ENCODE measurements at regions not wholly inside any gene's neighbourhood (a gene's known extent, or its start where the extent isn't known, plus 50 kb on each side); places are given as distances from the start of the nearest gene placed in this dataset.

GRCh38 chr1:101728029-101728428 is 268.7 kb downstream of the OLFM3 start:
- H3K4me3 ChIP-seq (replicated peaks in 1 of 2; ENCODE audit: low read depth in 2 of 2, low read length in 2 of 2) = no peak overlapping the region
- TF ChIP-seq, protein P1, sequence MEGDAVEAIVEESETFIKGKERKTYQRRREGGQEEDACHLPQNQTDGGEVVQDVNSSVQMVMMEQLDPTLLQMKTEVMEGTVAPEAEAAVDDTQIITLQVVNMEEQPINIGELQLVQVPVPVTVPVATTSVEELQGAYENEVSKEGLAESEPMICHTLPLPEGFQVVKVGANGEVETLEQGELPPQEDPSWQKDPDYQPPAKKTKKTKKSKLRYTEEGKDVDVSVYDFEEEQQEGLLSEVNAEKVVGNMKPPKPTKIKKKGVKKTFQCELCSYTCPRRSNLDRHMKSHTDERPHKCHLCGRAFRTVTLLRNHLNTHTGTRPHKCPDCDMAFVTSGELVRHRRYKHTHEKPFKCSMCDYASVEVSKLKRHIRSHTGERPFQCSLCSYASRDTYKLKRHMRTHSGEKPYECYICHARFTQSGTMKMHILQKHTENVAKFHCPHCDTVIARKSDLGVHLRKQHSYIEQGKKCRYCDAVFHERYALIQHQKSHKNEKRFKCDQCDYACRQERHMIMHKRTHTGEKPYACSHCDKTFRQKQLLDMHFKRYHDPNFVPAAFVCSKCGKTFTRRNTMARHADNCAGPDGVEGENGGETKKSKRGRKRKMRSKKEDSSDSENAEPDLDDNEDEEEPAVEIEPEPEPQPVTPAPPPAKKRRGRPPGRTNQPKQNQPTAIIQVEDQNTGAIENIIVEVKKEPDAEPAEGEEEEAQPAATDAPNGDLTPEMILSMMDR (IDR thresholded peaks at IDR 0.05; ENCODE audit: low read depth, low read length) = no peak
- DNase-seq (ENCODE audit: low read depth in 2 of 2) = no peak

- no peak for DNase-seq (ENCODE audit: low read depth in 2 of 2)
- TF ChIP-seq, protein P1 (IDR thresholded peaks at IDR 0.05; ENCODE audit: low read depth, low read length) = no peak
- H3K4me3 ChIP-seq (replicated peaks in 1 of 2; ENCODE audit: low read depth in 2 of 2, low read length in 2 of 2) = no peak overlapping the region
These were observed 266.2 kb downstream of the OLFM3 start for GRCh38 chr1:101730559-101730958.

GRCh38 chr1:101732261-101732660 is 264.5 kb downstream of the OLFM3 start:
- TF ChIP-seq, protein P1 (IDR thresholded peaks at IDR 0.05; ENCODE audit: low read depth, low read length) = no peak
- no peak for DNase-seq (ENCODE audit: low read depth in 2 of 2)
- no peak overlapping the region for H3K4me3 ChIP-seq (replicated peaks in 1 of 2; ENCODE audit: low read depth in 2 of 2, low read length in 2 of 2)

DNA sequence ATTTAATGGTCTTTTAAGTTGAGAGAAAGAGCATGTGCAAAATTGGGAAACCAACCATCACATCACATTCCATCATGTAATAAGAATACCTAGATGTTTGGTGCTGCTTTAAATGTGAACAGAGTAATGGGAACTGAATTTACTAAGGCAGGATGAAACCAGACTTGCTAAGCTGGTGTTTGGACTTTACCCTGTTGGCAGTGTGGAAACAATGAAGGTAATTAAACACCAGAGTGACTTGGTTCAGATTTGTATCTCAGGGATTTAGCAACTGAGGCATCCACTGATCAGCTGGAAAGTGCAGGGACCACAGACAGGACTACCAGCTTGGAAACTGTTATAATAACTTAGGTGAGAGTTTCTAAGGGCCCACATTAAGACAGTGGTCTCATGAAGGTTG is 263.4 kb downstream of the OLFM3 start:
- DNase-seq (ENCODE audit: low read depth in 2 of 2) = no peak
- no peak overlapping the region for H3K4me3 ChIP-seq (replicated peaks in 1 of 2; ENCODE audit: low read depth in 2 of 2, low read length in 2 of 2)
- TF ChIP-seq, protein P1 (IDR thresholded peaks at IDR 0.05; ENCODE audit: low read depth, low read length) = no peak

DNA sequence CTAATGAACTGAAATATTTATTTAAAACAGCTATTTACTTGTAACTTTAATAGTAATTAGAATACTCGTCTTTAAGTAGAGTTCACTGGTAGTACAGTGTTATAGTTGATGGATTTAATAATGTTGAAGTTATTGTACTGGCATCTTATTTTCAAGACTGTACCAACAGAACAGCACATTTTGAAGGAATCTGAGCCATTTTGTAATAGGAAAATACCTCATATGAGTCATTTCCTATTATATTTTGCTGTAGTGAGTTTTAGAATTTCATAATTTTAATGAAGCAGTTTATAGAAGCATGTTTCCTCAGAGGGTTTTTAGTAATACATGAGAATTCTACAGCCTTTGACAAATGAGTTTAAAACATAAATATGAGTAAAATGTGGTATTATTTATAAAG is 258.3 kb downstream of the OLFM3 start:
- peak; percentile 58 to 86 for DNase-seq (ENCODE audit: low read depth in 2 of 2)
- H3K4me3 ChIP-seq (replicated peaks in 1 of 2; ENCODE audit: low read depth in 2 of 2, low read length in 2 of 2) = no peak overlapping the region
- TF ChIP-seq, protein P1 (IDR thresholded peaks at IDR 0.05; ENCODE audit: low read depth, low read length) = no peak

GRCh38 chr1:101739146-101739545 is 257.6 kb downstream of the OLFM3 start:
- H3K4me3 ChIP-seq (replicated peaks in 1 of 2; ENCODE audit: low read depth in 2 of 2, low read length in 2 of 2) = no peak overlapping the region
- no peak for DNase-seq (ENCODE audit: low read depth in 2 of 2)
- TF ChIP-seq, protein P1 (IDR thresholded peaks at IDR 0.05; ENCODE audit: low read depth, low read length) = no peak

DNA sequence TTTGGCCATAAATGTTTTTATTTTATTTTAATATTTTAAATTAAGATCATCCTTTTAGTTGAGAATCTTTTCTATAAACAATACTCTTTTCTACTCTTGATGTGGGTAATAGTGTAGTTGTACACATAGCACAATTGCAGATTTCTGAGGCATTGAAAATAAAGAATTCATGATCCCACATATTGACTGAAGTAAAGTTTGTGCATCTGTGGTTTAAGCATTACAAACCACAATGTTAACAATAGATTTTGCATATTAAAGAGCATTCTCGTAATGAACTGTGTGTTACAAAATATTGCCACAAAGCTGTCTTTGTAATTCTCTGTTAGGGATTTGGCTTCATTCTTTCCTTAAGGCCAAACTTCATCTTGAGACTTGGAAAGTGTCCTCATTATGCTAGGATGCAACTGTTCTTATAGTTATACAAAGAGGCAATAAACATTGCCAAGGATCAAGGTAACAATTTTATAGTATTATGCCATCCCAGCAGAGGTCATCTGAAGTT is 256.8 kb downstream of the OLFM3 start:
- TF ChIP-seq, protein P1 (IDR thresholded peaks at IDR 0.05; ENCODE audit: low read depth, low read length) = no peak
- DNase-seq (ENCODE audit: low read depth in 2 of 2) = no peak
- H3K4me3 ChIP-seq (replicated peaks in 1 of 2; ENCODE audit: low read depth in 2 of 2, low read length in 2 of 2) = no peak overlapping the region

Measured in cardiac fibroblast (primary cell).